Cardiac fibroblast (primary cell): ENCODE measurements at regions not wholly inside any gene's neighbourhood (a gene's known extent, or its start where the extent isn't known, plus 50 kb on each side); places are given as distances from the start of the nearest gene placed in this dataset.

ENCODE experiments used
- DNase-seq, 2 donors: peaks; one replicate each; pipeline versions ENCODE4 v3.0.0 to v3.0.0-alpha.2; 2010; ENCODE audit warnings: low read depth in 2 of 2
- H3K4me3 ChIP-seq, 2 donors: replicated peaks in 1 of 2; 1 replicate in 1 of 2; 2 replicates in 1 of 2; pipeline ENCODE4 v1.5.1; 2011; ENCODE audit warnings: low read depth in 2 of 2, low read length in 2 of 2, mild to moderate bottlenecking in 2 of 2, moderate library complexity in 1 of 2
- CTCF ChIP-seq: IDR thresholded peaks from one replicate; pipeline ENCODE4 v1.5.1; 2011; ENCODE audit warnings: low read depth, mild to moderate bottlenecking, low read length, inconsistent platforms

GRCh38 chr2:176582176-176582575 is 312.9 kb downstream of the MTX2 start:
- no peak for TF ChIP-seq CTCF
- DNase-seq, result no peak
- H3K4me3 ChIP-seq, result no peak overlapping the region

GRCh38 chr2:176582990-176583481 is 313.8 kb downstream of the MTX2 start:
- peak; percentile 85 to 96 for DNase-seq
- no peak for TF ChIP-seq CTCF
- no peak overlapping the region for H3K4me3 ChIP-seq

- peak; percentile 18 to 76 for DNase-seq
- H3K4me3 ChIP-seq, result no peak overlapping the region
- TF ChIP-seq CTCF, result no peak
Observed at GRCh38 chr2:176583607-176584006, 314.4 kb downstream of the MTX2 start.

GRCh38 chr2:176584333-176584732 is 315.1 kb downstream of the MTX2 start:
- no peak for TF ChIP-seq CTCF
- peak; percentile 10 to 31 for DNase-seq
- H3K4me3 ChIP-seq, result no peak overlapping the region

GRCh38 chr2:176585291-176585690 is 316.0 kb downstream of the MTX2 start:
- no peak for TF ChIP-seq CTCF
- no peak overlapping the region for H3K4me3 ChIP-seq
- DNase-seq, result no peak

- no peak for TF ChIP-seq CTCF
- H3K4me3 ChIP-seq, result no peak overlapping the region
- no peak for DNase-seq
Observed at GRCh38 chr2:176585791-176586190, 316.5 kb downstream of the MTX2 start.

GRCh38 chr2:176589287-176589686 is 320.0 kb downstream of the MTX2 start:
- DNase-seq, result no peak
- no peak overlapping the region for H3K4me3 ChIP-seq
- TF ChIP-seq CTCF, result no peak
